NB4 (cell line): ENCODE measurements at regions not wholly inside any gene's neighbourhood (a gene's known extent, or its start where the extent isn't known, plus 50 kb on each side); places are given as distances from the start of the nearest gene placed in this dataset.
"Not testable (repeated sequence)": the region's sequence is repeated elsewhere in the genome, so short reads cannot be mapped to it uniquely, and the experiment has no call there.

ENCODE experiments used
- DNase-seq: peaks from one replicate; pipeline ENCODE4 v3.0.0; 2010; ENCODE audit warnings: low read depth
- H3K4me3 ChIP-seq: one replicate; pipeline ENCODE4 v1.5.1; 2011; ENCODE audit warnings: mild to moderate bottlenecking, low read depth, low read length, moderate library complexity
- CTCF ChIP-seq: IDR thresholded peaks from one replicate; pipeline ENCODE4 v1.5.1; 2012; ENCODE audit warnings: low read depth, low read length
- MAX ChIP-seq: IDR thresholded peaks from 2 replicates; pipeline ENCODE4 v1.6.1; 2011; ENCODE audit warnings: low read depth, low read length
- MYC ChIP-seq: IDR thresholded peaks from 2 replicates; pipeline ENCODE4 v1.6.1; 2011; ENCODE audit warnings: low read depth, low read length
- POLR2A ChIP-seq: IDR thresholded peaks from 2 replicates; pipeline ENCODE4 v1.6.1; 2011; ENCODE audit warnings: mild to moderate bottlenecking; ENCODE audit not compliant: insufficient read length; ENCODE audit errors: extremely low read depth

- no peak for DNase-seq
- no peak overlapping the region for H3K4me3 ChIP-seq
- TF ChIP-seq MYC (no peak), CTCF (no peak), MAX (no peak), POLR2A (no peak)
Measured at GRCh38 chr2:236639461-236640235, 70.0 kb downstream of the ACKR3 start.

- TF ChIP-seq POLR2A: no peak
- DNase-seq: no peak
Measured at GRCh38 chr2:236641051-236641726, 71.6 kb downstream of the ACKR3 start.

GRCh38 chr2:236642125-236642524, 72.5 kb downstream of the ACKR3 start:
- DNase-seq: no peak
- no peak overlapping the region for H3K4me3 ChIP-seq
- TF ChIP-seq MAX (no peak), CTCF (no peak), POLR2A (no peak), MYC (no peak)

More at GRCh38 chr2:236641051-236641726, 71.6 kb downstream of the ACKR3 start:
- no peak overlapping the region for H3K4me3 ChIP-seq

- no peak for TF ChIP-seq MYC
- TF ChIP-seq MAX: no peak
- no peak for DNase-seq
- no peak overlapping the region for H3K4me3 ChIP-seq
Measured at GRCh38 chr2:236642584-236643291, 73.1 kb downstream of the ACKR3 start.

GRCh38 chr2:236643480-236643879, 73.9 kb downstream of the ACKR3 start:
- no peak for DNase-seq
- no peak overlapping the region for H3K4me3 ChIP-seq
- TF ChIP-seq MYC (no peak), POLR2A (no peak), MAX (no peak), CTCF (no peak)

GRCh38 chr2:236644067-236644466, 74.4 kb downstream of the ACKR3 start:
- no peak overlapping the region for H3K4me3 ChIP-seq
- TF ChIP-seq MYC: no peak
- DNase-seq: no peak

- no peak overlapping the region for H3K4me3 ChIP-seq
- DNase-seq: no peak
- no peak for TF ChIP-seq POLR2A
- TF ChIP-seq CTCF: no peak
- TF ChIP-seq MYC: no peak
- no peak for TF ChIP-seq MAX
Measured at GRCh38 chr2:236644502-236644911, 74.9 kb downstream of the ACKR3 start.

- not testable (repeated sequence) for H3K4me3 ChIP-seq, DNase-seq
Measured at GRCh38 chr2:236645141-236645540, 75.5 kb downstream of the ACKR3 start.
